Sigmoid colon (tissue), 4 donors: ENCODE measurements at regions not wholly inside any gene's neighbourhood (a gene's known extent, or its start where the extent isn't known, plus 50 kb on each side); places are given as distances from the start of the nearest gene placed in this dataset.

Experiments used
- EP300 ChIP-seq, 4 donors: sonication (generic); formaldehyde crosslinking; IDR thresholded peaks; one replicate each; pipeline ENCODE4 v1.6.1; 2017; ENCODE audit warnings: antibody characterized with exemption in 4 of 4
- POLR2A ChIP-seq, 2 donors: fragments of 450-650 bp; IDR thresholded peaks; one replicate each; pipeline ENCODE4 v1.6.1; 2016; ENCODE audit warnings: antibody characterized with exemption in 2 of 2, mild to moderate bottlenecking in 2 of 2, moderate library complexity in 2 of 2
- POLR2AphosphoS5 ChIP-seq, 4 donors: sonication (generic); formaldehyde crosslinking; IDR thresholded peaks; one replicate each; pipeline ENCODE4 v1.6.1; 2017; ENCODE audit warnings: antibody characterized with exemption in 4 of 4
- TF ChIP-seq, protein P1 (sequence below), 4 experiments: fragments of 450-650 bp in 3 of 4; fragments of 200-600 bp in 1 of 4; IDR thresholded peaks; one replicate each; pipeline ENCODE4 v1.5.1; 2016 to 2019; ENCODE audit warnings: antibody characterized with exemption in 4 of 4, mild to moderate bottlenecking in 3 of 4, moderate library complexity in 2 of 4

GRCh38 chr4:179361978-179362486 lies 1919.8 kb upstream of the AGA start:
- TF ChIP-seq POLR2A (IDR thresholded peaks at IDR 0.05) (no peak), EP300 (IDR thresholded peaks at IDR 0.05) (no peak), POLR2AphosphoS5 (IDR thresholded peaks at IDR 0.05) (no peak)
- TF ChIP-seq, protein P1, sequence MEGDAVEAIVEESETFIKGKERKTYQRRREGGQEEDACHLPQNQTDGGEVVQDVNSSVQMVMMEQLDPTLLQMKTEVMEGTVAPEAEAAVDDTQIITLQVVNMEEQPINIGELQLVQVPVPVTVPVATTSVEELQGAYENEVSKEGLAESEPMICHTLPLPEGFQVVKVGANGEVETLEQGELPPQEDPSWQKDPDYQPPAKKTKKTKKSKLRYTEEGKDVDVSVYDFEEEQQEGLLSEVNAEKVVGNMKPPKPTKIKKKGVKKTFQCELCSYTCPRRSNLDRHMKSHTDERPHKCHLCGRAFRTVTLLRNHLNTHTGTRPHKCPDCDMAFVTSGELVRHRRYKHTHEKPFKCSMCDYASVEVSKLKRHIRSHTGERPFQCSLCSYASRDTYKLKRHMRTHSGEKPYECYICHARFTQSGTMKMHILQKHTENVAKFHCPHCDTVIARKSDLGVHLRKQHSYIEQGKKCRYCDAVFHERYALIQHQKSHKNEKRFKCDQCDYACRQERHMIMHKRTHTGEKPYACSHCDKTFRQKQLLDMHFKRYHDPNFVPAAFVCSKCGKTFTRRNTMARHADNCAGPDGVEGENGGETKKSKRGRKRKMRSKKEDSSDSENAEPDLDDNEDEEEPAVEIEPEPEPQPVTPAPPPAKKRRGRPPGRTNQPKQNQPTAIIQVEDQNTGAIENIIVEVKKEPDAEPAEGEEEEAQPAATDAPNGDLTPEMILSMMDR (IDR thresholded peaks at IDR 0.05) = no peak
